C1 segment of cervical spinal cord (tissue), 14 donors: ENCODE measurements at regions not wholly inside any gene's neighbourhood (a gene's known extent, or its start where the extent isn't known, plus 50 kb on each side); places are given as distances from the start of the nearest gene placed in this dataset.

Experiments
- DNase-seq, 14 donors: peaks; one replicate each; lab custom pipeline; 2025; lab: John Stamatoyannopoulos, UW

DNA sequence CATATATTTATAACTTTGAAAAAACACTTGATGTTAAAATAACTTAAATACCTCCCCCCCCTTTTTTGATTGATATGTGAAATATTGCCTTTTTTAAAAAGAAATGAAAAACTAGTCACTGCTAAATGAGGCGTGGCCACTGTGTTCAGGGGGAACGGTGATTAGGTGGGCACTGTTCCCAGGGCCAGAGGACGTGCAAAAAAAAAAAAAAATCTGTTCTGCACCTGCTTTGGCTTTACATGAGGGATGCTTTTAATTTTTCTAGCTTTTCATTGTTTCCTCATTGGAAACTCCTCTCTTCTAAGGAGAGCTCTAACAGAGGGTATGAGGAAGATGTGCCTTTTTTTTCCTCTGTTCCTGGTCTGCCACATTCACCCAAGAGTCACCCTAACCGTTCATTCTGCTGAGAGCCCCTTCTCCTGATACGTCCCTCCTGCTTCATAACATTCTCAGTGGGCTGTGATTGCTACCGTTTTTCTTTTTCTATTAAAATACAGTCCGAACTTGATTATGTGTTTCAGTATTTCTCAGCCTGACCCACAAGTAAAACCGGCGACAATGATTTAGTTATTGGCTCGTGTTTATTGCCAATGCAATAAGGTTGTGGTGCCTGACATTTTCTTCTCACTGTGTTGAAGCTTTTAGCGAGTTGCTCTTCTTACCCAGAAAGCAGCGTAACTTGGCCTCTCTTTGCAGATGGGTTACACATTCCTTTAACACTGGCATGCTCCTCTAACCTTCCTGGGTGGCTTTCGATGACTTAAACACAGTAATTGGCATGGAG lies 64.8 kb upstream of the ZNF536 start:
- peak in 1 of 14 donors; percentile 29 for DNase-seq

DNA sequence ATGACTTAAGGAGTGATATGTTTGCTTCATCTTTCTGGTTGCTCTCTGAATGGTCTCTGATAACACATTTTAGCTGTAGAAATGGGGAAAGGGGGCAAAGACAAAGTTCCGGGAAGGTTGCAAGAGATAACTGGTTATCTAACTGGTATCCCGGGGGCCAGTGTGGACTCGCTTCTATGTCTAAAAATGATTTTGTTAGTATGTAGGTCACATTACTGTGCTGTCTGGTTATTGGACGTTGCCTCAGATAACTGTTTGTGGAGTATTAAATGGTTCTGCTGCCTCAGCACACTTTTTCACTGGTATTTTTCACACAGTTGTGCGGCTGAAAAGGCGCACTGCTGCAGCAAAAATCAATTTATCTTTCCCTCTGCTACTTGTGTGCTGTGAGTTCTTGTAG lies 63.0 kb upstream of the ZNF536 start:
- DNase-seq = peak in 1 of 14 donors; percentile 30

DNA sequence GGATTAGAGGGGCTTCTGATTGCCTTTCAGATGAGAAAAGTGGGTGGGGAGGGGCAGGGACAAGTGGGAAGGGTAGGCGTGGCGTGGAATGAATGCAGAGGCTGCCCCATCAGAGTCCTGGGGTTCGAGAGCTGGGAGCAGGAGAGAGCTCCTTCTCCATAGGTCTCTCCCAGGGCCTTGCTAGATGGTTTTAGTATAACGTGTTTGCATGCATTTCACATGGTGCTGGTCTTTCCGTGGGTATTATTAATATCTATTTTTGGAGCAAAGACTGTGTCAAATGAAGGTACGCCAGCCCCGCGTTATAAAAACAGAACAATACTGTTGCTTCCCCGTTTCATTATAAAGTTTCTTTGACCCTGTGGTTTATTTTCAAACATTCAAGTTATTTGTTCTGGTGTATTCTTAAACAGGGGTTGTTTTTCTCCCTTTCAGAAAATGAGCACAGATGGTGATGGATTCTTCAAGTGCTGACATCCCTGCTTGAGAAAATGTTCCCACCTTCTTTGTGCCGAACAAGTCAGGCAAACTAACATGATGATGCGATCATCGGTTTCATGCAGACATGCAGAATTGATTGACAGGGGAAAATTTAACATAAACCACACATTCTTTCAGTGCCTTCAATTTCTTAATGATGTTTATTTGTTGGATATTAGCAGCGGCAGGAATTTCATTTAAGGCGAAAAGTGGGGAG lies 62.1 kb upstream of the ZNF536 start:
- DNase-seq = peak in 1 of 14 donors; percentile 63

DNA sequence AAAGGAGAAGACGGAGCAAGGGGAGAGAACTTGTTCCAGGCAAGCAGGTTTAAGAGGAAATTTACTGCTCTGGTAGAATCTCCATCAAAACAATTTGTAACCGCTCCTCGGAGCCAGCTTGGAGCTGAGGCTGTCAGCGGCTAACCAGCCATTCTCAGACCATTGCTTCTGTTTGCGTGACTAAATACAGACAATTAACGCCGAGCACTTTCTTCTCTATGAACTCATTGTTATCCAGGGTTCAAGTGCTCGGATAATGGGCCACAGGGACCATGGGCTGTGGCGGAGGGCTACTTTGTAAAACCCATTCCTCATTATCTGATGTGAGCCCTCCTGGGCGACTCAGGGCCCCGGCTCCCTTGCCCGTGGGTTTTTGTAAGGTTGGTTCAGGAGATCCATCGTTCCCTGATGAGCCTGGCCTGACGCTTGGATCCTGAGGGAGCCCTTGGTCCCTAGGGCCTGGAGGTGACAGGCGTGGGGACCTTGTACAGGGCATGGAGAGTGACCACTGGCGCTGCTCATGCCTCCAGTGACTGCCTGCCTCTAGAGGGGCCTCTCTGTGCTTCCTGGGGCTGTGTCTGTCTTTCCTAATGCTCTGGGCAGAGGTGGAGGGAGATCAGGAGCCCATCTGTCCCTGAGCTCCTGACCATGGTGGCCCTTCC lies 61.5 kb upstream of the ZNF536 start:
- peak in 1 of 14 donors; percentile 63 for DNase-seq

DNA sequence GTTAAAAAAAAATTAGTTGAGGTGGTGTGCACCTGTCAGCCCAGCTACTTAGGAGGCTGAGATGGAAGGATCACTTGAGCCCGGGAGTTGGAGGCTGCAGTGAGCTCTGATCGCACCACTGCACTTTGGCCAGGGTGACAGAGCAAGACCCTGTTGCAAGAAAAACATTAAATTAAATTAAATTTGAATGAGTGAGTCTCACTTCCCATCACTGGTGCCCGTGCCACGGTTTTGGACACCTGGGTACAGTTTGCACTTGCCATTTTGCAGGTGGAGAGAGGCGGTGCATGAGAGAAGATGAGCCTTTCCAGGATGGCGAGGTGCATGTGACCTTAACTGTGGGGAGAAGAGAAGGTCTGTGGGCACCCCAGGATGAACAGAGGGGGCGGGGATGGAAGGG lies 60.3 kb upstream of the ZNF536 start:
- no peak for DNase-seq

DNA sequence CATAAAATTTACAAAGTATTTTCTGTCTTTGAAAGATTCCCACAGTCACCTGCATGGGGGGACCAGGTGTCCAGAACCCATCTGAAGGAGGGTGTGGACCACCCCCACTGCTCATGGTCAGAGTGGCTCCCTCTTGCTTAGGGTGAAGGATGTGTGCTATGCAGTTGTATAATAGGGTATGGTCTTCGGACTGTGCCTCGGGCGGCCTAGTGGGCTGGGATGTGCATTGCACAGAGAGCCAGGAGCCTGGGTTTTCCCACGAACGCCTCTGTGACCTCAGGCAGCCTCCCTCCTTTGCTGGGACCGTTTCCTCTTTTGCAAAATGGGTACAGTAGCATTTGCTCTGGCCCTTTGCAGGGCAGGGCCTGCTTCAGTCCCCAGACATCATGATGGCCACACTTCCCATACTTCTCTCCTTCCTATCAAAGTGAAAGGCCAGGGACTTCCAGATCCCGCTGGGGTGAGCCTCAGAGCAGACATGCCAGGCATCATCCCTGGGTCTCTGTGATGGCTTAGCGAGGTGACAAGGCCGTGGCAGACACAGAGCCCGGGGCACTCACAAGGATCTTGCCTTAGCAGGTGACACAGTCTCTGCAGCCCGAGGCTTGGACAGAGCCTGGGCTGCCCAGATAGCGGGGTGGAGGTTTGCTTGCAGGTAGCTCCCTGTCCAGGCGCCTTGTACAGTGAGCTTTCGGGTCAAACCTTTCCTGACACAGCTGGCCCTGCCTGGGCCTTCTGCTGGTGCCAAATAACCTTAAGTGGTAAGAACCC lies 59.4 kb upstream of the ZNF536 start:
- DNase-seq = no peak

DNA sequence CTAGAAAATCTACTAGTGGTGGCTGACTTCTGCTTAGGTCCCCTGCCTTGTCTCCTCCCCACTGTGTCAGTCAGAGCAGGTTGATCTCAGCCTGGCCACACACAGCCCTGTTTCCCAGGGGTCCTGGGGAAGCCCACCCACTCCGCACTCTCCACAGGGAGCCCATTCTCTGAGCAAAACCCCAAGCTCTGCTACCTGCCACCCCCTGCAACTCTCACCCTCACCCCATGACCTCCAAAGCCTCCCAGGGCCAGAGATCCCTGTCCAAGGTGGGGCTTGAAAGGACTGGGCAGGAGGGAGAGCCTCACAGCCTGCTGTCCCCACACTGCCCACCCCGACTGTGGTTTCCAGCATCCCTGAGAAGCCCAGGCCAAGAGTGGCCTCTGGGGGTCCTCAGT lies 58.8 kb upstream of the ZNF536 start:
- DNase-seq = no peak

DNA sequence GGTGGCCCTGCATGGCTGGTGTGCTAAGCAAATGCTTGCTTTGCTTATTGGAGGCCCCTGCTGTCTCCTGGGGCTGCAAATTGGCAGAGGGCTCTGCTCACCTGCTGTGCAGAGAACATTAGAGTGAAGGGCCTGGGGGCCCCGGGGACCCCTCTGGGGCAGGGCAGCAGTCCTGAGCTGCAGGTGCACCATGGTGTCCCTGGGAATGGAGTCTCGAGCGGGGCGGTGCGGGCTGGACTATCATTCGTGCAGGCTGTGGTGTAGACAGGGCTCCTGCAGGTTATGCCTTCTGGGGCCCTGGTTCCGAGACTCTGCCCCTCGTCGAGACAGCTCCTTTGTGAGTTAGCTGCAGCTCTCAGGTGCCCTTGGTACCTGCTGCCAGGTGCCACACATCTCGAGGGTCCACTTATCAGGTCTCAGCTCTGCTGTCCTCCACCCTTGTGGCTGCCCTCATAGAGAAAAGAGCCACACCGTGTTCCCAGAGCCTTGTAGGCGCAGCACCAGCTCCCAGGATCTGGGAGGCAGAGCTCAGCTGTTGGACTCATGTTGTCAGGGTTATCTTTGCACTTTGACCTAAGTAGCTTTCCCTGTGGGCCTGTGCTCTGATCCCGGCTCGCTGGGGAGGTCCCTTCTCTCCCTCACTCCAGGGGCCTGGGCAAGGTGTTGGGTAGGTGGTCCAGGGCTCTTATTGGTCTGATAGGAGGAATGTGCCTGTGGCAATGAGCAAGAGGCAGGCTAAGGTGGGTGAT lies 58.0 kb upstream of the ZNF536 start:
- no peak for DNase-seq

DNA sequence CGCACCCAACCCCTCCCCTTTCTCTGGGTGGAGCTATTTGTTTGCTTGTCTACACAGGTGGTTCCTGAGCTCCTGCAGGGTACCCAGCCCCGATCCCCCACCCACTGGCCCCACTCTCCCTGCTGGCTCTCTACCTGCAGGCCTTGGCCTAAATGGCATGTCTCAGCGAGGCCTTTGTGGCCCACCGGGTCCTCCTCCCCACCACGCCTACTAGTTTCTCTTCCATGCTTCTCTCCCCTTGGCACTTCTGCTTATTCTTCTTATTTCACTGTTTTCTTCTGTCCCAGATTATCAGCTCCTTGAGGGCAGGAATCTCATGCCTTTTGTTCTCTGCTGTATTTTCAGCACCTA lies 57.4 kb upstream of the ZNF536 start:
- no peak for DNase-seq

DNA sequence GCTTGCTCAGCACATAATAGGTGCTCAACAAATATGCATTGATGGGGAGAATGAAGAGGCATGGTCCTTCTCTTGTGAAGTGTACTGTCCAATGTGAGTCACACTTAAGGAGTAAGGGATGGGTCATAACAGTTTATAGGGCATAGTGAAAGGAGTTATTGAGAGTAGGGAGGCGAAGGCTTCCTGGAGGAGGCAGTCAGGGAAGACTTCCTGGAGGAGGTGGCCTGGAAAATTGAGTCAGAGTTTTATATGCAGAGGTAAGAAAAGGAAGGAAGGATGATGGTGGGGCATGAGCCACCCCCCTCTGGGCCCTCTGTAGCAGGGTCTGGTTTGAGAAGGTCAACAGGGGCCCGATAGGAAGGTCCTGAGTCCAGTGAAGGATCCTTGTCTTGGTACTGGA lies 57.0 kb upstream of the ZNF536 start:
- DNase-seq = no peak

DNA sequence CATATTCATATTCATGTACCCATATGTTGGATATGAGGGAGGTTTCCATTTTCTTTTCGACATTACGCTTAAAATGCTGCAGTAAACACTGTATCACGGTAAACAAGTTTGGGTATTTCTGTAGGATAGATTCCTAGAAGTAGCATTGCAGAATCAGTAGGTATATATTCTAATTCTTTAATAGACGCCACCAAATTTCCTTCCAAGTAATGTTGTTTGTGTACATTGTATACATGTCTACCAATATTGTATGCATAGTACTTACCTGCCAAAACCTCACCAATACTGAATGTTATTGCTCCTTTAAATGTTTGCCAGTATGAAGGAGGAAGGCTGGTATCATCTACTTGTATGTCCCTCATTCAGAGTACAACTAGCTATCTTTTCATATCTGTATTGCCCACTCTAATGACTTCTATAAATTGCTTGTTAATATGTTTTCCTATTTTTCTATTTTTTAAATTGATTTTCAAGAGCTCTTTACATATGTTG lies 56.1 kb upstream of the ZNF536 start:
- no peak for DNase-seq

DNA sequence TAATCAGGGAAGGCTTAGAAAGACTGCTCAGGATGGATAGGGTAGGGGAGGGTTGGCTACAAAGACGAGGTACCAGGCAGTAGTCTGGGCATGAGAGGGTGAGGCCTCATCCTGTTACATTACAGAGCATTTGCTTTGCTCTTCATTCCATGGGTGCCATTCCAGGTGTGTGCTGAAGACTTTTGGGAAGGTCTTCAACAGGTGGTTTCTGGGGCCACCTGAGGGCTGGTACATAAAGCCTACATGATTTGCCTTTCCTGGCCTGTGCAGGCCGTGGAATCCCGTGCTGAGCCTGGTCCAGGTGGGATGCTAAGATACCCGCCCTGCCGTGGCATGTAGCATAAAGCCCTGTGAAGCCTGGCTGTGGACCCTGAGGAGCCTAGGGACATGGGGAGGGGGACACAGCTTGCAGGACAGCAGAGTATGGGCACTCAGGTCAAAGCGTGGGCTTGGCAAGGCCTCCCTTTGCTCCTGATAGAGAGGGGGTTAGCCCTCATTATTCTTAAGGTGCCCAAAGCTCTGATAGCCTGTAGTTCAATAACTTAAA lies 55.6 kb upstream of the ZNF536 start:
- DNase-seq = no peak

DNA sequence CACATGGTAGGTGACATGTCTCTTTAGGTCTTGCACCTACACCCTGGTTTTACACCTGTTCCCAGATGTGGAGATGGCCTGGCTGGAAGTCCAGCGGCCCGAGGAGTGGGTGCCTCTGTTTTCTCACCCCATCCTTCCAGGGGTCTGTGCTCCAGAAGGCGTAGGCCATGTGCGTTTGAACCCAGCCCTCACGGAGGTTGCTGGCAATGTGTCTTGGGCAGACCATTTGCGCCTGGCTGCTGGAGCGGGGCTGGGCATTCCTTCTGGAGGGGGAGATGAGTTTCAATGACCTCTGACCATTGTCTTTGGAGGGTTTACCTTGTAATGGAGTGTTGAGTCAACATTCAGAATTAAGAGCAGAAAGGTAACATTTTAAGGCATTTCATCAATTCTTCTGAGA lies 54.8 kb upstream of the ZNF536 start:
- DNase-seq = no peak

DNA sequence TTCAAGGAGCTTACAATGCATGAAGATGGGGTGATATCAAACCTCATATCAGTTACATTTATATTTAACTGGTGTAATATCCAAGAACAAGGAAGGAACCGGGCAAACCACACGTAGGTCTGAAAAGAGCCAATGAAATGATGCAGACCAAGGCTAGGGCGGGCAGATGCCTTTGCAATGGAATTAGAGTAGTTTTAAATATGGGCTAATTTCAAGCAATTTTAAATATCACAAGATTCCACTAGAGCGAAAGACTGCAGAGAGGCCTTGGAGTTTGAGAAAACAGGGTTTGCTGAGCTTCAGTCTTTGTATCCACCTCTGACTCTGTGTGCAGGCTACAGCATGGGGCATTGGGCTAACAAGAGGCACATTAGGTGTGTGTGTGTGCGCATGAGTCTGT lies 53.9 kb upstream of the ZNF536 start:
- no peak for DNase-seq

DNA sequence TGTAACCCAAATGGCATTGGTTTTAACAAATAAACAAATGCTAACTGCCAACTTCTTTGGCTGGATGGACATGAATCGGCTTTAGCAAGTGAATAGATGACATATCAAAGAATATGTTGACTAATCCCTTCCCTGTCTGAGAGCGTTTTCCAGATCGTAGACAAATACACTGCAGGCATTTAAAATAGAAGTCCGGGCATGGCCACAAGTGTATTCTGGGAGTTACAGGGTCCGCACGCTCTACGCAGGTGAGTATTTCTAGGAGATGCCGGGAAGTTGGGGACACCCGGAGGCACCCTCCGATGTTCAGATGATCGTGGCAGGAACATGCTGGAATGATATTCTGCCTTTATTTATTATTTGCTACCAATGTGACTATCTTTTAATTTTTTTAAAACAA lies 53.2 kb upstream of the ZNF536 start:
- DNase-seq = no peak

DNA sequence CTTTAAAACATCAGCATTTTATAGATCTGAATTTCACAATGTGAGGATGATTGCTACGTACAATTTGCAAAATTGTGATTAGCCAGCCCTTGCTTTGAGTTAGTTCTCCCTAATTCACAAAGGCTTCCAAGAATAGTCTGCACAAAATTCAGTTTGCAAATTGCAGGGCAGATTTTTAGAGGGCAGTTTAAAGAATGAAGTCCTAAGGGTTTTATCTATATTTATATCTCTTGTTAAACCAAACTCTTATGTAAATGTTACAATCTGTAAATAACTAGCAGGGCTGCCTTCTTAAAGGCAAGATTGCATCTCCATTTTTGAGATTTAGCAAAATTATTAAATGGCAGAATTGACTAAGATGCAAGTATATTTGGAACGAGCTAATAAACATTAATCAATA lies 52.8 kb upstream of the ZNF536 start:
- DNase-seq = no peak

DNA sequence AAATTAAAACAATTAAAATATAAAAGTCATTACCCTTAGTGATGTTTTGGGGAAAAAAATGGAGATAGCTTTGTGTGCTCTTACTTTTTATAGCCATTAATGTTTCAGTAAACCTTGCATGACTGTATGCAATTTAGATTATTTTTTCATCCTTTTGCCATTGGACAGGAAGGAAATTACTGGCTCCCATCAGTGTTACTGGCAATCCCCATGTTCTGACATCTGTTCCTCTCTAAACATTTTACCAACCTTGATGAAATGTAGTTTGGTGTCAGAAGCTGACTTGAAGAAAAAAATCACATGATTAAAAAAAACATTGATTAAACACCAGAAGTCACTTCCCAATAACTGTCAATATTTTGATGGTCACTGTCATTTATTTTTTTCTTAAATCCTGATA lies 52.3 kb upstream of the ZNF536 start:
- peak in 1 of 14 donors; percentile 40 for DNase-seq

DNA sequence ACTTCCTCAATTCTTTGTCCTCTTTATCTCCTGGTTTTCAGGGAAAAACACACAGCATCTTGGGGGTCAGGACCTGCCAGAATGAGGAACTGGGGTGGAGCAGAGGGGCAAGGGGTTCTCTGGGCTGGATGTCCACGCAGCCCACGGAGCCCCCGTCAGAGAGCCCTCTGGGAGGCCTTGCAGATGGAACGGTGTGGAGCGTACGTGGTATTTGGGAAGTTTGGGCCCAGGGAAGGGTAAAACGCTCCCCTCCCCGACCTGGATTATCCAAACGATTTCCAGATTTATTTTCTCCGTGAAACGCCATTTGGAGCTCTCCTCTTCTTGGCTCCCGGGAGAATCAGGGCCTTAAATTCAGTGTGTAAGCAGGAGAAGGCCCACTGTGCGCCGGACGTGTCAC lies 51.7 kb upstream of the ZNF536 start:
- DNase-seq = peak in 1 of 14 donors; percentile 9

DNA sequence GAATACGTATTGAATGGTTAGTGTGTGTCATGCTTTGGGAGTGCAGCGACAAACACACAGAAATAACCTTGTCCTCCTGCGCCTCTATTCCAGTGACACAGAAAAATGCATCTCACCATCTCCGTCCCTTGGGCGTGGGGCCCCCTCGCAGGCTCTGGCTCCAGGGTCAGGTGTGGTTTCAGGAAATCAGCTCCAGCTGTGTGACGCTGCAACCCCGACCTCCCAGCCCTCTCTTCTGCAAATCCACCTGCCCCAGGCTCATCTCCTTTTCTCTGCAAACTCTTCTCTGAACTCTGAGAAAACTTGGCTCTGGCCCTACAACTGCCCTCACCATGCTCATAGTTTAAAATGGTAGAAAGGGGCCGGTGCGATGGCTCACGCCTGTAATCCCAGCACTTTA lies 51.3 kb upstream of the ZNF536 start:
- no peak for DNase-seq
